GM18951 (cell line): ENCODE measurements at regions not wholly inside any gene's neighbourhood (a gene's known extent, or its start where the extent isn't known, plus 50 kb on each side); places are given as distances from the start of the nearest gene placed in this dataset.

Experiments used
- POLR2A ChIP-seq: IDR thresholded peaks from 4 replicates; pipeline ENCODE4 v1.6.1; 2011; ENCODE audit warnings: mild to moderate bottlenecking; ENCODE audit not compliant: insufficient read length, insufficient read depth; ENCODE audit errors: extremely low read depth
- in situ Hi-C: fragments of 300-500 bp; cut with MboI; formaldehyde crosslinking; loops from one replicate; pipeline ENCODE4 v1.12.0; 2022; ENCODE audit warnings: low sequenced_read_pairs, mixed read lengths, inconsistent platforms; ENCODE audit not compliant: unreplicated experiment

DNA sequence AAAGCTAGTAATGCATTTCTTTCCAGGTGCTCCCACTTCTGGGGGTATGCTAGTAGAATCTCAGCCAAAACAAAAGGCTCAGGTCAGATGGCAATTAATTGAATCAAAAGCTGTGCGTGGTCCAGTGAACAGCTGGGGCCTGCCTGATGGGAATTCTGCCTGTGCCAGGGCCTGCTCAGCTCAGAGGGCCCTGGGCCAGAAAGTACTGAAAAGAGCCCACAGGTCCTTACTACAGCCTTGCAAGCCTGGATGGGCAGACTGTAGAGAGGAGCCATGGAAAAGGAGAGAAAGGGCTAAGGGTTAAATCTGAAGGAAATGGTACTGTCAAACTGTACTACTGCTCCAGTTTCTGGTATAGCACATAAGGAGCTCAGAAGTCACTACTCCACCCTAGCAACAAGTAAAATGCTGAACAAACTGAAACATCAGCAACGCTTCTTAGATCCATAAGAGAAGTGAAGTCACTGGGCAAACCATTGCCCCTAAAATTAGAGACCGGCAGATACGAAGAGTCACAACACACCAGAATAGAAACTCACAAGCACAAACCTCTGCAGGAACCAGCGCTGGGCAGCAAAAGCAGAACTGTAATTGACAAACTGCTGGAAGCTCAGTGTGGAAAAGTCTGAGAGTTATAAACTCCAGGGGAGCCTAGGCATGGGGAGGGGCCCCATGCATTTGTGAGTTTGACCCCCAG is 121.1 kb upstream of the SYT6 start:
- no peak for TF ChIP-seq POLR2A
- in situ Hi-C loops: loop anchor here (5.0 kb wide), 1 partner anchor 292 kb away; no protein-coding TSS in a partner anchor

DNA sequence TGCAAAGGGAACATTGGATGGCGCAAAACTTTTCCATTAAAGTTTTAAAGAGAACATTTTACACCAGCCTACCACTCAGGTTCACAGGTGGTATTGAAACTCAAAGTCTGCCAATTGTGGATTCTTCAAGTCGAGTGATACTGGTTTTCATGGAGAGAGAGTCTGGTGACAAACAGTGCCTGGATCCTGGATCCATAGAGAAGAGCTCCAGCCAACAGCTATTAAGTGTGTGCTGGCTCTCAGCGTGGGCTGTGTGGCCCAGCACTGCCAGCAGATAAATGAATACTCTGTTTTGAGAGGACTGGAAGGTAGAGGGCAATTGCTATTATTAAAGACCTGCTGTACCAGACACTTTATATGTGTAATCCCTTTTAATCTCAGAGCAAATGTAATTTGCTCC is 118.9 kb upstream of the SYT6 start:
- no peak for TF ChIP-seq POLR2A
- in situ Hi-C loops: loop anchor here (5.0 kb wide), 1 partner anchor 290 kb away; no protein-coding TSS in a partner anchor

DNA sequence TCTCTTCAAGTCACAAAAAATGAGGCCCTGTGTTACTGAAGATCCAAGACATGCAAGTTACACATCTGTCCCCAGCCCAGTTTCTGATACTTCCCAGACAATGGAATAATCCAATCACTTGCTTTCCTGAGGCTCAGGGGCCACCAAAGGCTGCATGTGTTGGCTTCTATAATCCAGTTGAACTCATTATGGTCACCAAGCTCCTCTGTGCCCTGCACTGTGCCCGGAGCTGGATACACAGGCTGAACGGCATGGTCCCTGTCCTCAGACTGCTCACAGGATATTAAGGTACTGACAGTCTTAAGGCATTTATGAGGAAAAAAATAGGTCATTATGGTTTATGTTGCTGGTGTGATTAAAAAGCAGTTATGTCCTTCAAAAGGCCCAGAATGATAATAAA is 117.0 kb upstream of the SYT6 start:
- TF ChIP-seq POLR2A: no peak
- in situ Hi-C loops: loop anchor here (5.0 kb wide), 1 partner anchor 288 kb away; no protein-coding TSS in a partner anchor

DNA sequence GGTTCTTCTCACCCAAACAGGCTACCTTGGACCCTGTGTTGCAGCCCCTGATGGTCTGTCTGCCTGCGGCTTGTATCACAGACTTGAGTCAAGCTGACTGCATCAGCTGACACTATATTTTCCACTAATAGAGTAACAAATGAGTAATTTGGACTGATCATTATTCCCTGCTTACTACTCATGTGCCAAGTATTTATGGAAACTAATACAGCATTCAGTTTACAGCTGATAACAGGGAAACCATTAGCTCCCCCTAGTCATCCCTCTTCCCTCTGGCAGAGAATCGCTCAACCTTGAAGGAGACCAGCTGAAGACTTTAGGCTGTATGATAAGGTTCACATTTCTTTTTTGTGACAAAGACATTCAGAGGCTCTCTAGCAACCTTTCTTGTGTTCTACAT is 116.6 kb upstream of the SYT6 start:
- in situ Hi-C loops: loop anchor here (5.0 kb wide), 1 partner anchor 288 kb away; no protein-coding TSS in a partner anchor
- no peak for TF ChIP-seq POLR2A

DNA sequence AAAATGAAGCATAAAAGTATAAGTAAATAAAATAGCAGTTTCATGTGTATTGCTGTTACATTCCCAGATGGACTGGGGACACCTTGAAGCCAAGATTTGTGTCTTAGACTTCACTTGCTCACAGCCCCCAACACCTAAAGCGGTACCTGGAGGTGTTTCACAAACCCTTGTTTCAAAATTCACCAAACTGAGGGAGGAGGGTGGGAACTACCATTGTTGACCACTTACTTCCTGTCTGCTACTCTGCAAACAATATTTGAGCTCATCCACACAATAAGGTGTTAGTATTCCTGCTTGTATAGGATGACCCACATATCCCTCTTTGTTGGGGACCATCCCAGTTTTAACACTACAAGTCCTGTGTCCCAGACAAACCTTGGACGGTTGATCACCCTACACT is 115.9 kb upstream of the SYT6 start:
- in situ Hi-C loops: no loop called here
- TF ChIP-seq POLR2A: no peak

DNA sequence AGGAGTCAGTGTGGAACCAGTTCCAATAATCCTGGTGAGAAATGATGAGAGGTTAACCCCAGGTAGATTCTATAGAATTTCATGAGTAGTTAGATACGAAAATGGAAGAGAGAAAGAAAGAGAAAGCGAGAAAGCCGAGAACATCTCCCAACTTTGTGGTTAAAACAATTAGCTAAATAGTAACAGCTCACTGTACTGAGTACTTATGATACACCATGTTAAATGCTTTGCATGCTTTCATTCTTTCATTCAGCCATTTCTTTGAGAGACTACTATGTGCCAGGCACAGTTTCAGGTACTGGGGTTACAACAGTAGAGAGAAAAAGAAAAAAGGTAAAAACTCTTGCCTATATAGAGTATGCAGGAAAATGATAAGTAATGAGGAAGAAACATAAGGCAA is 109.7 kb upstream of the SYT6 start:
- no peak for TF ChIP-seq POLR2A
- in situ Hi-C loops: no loop called here

DNA sequence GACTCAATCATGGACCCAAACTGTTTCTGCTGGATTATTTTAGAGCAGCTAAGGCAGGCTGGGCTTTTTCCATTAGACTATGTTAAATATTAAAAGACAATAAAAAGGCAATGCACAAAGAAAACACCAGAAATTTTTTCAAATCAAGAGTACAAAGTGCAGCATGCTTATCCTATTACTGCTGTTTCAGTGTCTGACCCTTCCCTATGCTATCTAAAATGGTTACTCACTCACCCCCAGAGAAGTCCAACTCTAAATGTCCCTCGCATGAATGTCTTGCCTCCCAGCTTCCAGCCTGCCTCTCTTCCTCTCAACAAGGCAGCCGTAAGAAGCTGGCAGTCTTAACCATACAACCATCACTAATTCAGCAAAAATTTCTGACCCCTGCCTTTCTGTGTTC is 108.7 kb upstream of the SYT6 start:
- TF ChIP-seq POLR2A: no peak
- in situ Hi-C loops: no loop called here

DNA sequence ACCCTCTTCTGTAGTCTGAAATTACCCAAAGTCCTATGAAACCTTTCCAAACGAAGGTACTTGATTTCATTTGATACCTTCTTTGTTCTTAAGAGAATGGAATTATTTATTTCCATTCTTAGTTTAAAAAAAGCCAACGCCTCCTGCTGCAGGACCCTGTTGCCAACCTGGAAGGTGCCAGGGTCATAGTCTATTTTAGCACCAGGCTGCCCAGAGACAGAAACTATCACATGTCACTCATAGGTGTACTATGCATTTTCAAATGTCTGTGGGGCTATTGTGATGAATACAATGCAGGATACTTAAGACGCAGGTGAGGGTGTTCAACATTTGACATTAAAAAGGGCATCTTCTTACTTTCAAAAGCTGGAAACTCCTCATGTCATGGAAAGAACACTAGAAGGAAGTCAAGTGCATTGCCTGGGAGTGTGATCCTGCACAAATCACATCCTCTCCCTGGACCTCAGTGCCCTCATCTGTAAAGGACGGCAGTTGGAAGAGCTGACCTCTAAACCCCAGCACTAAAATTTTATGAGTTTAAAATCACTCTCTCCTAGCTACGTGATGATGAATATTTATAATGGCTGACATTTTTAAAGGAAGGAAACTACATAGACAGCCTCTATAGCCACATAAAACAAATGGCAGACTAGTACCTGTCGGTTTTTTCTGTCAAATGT is 107.3 kb upstream of the SYT6 start:
- no peak for TF ChIP-seq POLR2A

DNA sequence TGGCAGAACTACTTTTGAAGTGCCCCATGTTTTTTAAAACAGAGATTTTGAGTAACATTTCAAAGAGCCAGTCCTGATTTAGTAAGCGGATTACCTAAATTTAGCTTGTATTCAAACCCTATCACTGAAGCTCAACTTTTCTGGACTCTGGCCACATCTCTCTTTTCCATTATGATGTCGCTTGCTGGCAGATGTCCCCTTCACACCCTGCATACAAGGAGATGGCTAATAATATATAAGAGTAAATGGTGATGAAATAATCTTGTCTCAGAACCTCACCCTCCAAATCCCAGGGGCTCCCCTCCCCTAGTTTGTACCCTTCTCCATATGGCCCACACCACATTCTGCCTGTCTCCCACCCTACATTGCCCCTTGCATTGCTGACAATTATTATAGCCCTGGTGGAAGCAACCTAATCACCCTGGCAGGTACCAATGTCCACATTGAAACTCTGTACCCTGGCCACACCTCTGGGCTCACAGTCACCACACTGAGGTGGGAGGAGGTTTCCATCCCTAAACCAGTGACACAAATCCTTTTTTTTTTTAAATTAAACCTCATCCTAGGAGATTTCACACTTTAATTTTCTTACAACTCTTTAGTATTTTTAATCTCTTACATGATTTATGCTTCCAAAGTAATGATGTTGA is 106.0 kb upstream of the SYT6 start:
- no peak for TF ChIP-seq POLR2A
- in situ Hi-C loops: no loop called here

More for the DNA sequence above, 107.3 kb upstream of the SYT6 start:
- in situ Hi-C loops: no loop called here

DNA sequence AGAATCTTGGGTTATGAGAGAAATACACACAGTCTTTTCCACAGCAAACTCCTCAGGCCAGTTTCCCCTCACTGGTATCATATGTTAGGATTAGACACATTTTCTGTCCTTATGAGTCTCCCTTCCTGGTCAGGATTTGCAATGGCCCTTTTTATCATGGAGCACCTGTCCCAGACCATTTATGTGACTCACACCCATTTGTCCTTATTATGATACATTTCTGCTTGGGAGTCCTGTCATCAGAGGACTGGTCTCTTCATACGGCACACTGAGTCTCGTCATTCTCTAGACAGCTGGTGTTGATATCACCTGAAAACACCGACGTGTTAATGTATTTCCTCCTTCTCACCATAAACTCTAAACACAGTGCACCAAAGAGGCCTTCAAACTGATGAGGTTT is 105.0 kb upstream of the SYT6 start:
- in situ Hi-C loops: no loop called here
- TF ChIP-seq POLR2A: no peak

DNA sequence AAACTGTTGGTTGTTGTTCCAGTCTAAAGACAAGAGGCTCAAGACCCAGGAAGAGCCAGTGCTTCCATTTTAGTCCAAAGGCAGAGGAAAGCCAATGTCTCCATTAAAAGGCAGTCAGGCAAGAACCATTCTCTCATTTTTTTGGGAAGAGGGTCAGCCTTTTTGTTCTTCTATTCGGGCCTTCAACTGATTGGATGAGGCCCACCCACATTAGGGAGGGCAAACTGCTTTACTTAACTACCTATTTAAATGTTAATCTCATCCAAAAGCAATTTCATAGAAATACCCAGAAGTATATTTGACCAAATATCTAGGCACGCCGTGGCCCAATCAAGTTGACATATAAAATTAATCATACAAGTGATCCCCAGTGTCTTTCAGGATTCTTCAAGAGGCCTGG is 104.4 kb upstream of the SYT6 start:
- no peak for TF ChIP-seq POLR2A

DNA sequence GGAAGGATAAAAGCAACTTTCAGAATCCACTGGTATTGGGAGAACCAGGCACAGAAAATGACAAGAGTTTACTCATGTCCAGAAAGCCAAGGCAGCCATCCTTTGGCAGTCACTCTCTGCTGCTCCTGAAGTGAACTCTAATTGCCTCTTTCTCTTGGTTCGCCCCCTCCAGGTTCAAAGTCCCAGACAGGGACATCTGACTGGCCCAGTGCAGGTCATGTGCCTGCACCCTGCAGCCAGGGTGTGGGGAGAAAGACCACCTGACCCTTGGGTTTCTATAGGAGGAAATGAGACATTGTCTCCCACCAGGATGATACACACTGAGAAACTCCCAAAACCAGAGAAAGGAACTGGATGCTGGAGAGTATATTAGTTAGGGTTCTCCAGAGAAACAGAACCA is 103.9 kb upstream of the SYT6 start:
- no peak for TF ChIP-seq POLR2A
- in situ Hi-C loops: no loop called here

More for the DNA sequence above, 104.4 kb upstream of the SYT6 start:
- in situ Hi-C loops: no loop called here

DNA sequence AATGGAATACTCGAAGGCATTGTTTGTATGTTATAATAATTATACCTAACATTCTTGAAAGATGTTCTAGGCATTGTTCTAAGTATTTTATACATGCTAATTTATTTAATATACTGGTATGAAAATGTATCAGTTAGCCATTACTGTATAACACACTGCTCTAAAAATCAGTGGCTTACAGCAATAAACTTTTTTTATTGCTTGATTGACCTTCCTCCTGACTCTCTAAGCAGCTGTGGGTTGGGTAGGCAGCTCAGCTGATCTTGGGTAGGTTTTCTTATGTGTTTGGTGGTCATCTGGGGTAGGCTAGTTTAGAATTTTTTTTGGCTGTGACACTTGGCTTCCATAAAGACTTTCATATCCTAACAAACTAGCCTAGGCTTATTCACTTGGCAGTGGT is 100.2 kb upstream of the SYT6 start:
- in situ Hi-C loops: no loop called here
- TF ChIP-seq POLR2A: no peak

DNA sequence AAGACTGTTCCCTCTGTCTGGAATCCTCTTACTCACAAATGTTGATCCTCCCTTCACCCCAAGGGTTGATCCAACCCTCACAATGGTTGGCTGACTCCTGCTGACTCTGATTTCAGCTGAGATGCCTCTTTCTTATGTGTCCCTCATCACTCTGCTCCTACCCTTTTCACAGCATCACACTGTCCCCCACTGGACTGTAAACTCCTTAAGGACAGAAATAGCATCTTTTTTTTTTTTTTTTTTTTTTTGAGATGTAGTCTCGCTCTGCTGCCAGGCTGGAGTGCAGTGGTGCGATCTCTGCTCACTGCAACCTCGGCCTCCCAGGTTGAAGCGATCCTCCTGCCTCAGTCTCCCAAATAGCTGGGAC is 97.9 kb upstream of the SYT6 start:
- no peak for TF ChIP-seq POLR2A
- in situ Hi-C loops: no loop called here
